Stomach (tissue), 8 donors: ENCODE measurements at regions not wholly inside any gene's neighbourhood (a gene's known extent, or its start where the extent isn't known, plus 50 kb on each side); places are given as distances from the start of the nearest gene placed in this dataset.
A peak's percentile ranks its signal among the peaks of the same experiment; 100 is the strongest.

Experiments
- DNase-seq, 2 donors: peaks; one replicate each; pipeline versions ENCODE4 v3.0.0 to v3.0.0-alpha.2; 2013 to 2019
- H3K27ac ChIP-seq, 5 donors: fragments of 200-600 bp in 4 of 5; sonication (generic) in 4 of 5; one replicate each; pipeline ENCODE4 v1.5.1; 2013 to 2019; ENCODE audit warnings: mild to moderate bottlenecking in 1 of 5, moderate library complexity in 1 of 5
- H3K27me3 ChIP-seq, 3 donors: fragments of 200-600 bp; sonication (generic); one replicate each; pipeline ENCODE4 v1.5.1; 2017 to 2019; ENCODE audit warnings: mixed run types in 1 of 3
- H3K36me3 ChIP-seq, 4 donors: fragments of 200-600 bp; sonication (generic); 1 replicate in 3 of 4; 2 replicates in 1 of 4; pipeline ENCODE4 v1.5.1; 2016 to 2019
- H3K4me1 ChIP-seq, 4 donors: fragments of 200-600 bp; sonication (generic); one replicate each; pipeline ENCODE4 v1.5.1; 2016 to 2019
- H3K4me3 ChIP-seq, 4 donors: fragments of 200-600 bp; sonication (generic) in 3 of 4; one replicate each; pipeline ENCODE4 v1.5.1; 2016 to 2019; ENCODE audit warnings: mild to moderate bottlenecking in 1 of 4
- H3K9me3 ChIP-seq, 4 donors: fragments of 200-600 bp; sonication (generic); one replicate each; pipeline ENCODE4 v1.5.1; 2016 to 2019
- CTCF ChIP-seq, 7 experiments: fragments of 450-650 bp in 4 of 7; fragments of 200-600 bp in 3 of 7; sonication (generic) in 3 of 7; IDR thresholded peaks; one replicate each; pipeline ENCODE4 v1.5.1; 2016 to 2019; ENCODE audit warnings: antibody characterized with exemption in 7 of 7, control low read depth in 2 of 7, mild to moderate bottlenecking in 1 of 7
- EP300 ChIP-seq: sonication (generic); formaldehyde crosslinking; IDR thresholded peaks from one replicate; pipeline ENCODE4 v1.6.1; 2017; ENCODE audit warnings: antibody characterized with exemption
- POLR2A ChIP-seq, 4 donors: fragments of 450-650 bp; IDR thresholded peaks; one replicate each; pipeline ENCODE4 v1.6.1; 2016; ENCODE audit warnings: antibody characterized with exemption in 4 of 4, control low read depth in 2 of 4, mild to moderate bottlenecking in 1 of 4, moderate library complexity in 1 of 4
- POLR2AphosphoS5 ChIP-seq, 3 donors: sonication (generic); formaldehyde crosslinking; IDR thresholded peaks; one replicate each; pipeline ENCODE4 v1.6.1; 2016; ENCODE audit warnings: antibody characterized with exemption in 3 of 3
- WGBS, 5 donors: extraction: QIAGEN DNeasy Blood & Tissue Kit in 3 of 5; methylation state at CpG; one replicate each; pipeline versions ENCODE4 v1.1.5 to v1.1.7; 2013 to 2018; 5-methylcytosine and 5-hydroxymethylcytosine counted together
- intact Hi-C: fragments of 100-400 bp; cut with DNase I; formaldehyde crosslinking; loops from one replicate; pipeline ENCODE4 v1.15.1; 2023; ENCODE audit warnings: low total_unique reads
- donor health status: healthy with polysubstance abuse.
- donor health status: Bipolar disorder and iron deficiency.
- donor health status: healthy.

- H3K4me1 ChIP-seq, result peaks cover 21 to 40% (median 29%) of the 10 kb centered on the region in 4 donors
- DNase-seq, result peak; percentile 60 to 62
- no peak overlapping the region for H3K27ac ChIP-seq
- no peaks in the 10 kb centered on the region for H3K9me3 ChIP-seq
- intact Hi-C loops, result no loop called here
- H3K36me3 ChIP-seq, result no peaks in the 10 kb centered on the region
- H3K4me3 ChIP-seq, result no peak overlapping the region
- 36 to 79% (median 48%) methylated on average over 8 to 11 of the region's 11 CpGs for WGBS, 5 donors
- H3K27me3 ChIP-seq, result no peaks in the 10 kb centered on the region
- TF ChIP-seq CTCF (IDR thresholded peaks at IDR 0.05) (no peak), POLR2AphosphoS5 (IDR thresholded peaks at IDR 0.05) (no peak), EP300 (no peak), POLR2A (IDR thresholded peaks at IDR 0.05) (no peak)
These were observed 73.4 kb downstream of the ZFP36L2 start for GRCh38 chr2:43152741-43153647.

- H3K4me3 ChIP-seq, result no peak overlapping the region
- H3K4me1 ChIP-seq, result peaks cover 14 to 32% (median 21%) of the 10 kb centered on the region in 4 donors
- no peak for DNase-seq
- intact Hi-C loops, result no loop called here
- no peak overlapping the region for H3K27ac ChIP-seq
- no peaks in the 10 kb centered on the region for H3K36me3 ChIP-seq
- TF ChIP-seq POLR2A (IDR thresholded peaks at IDR 0.05) (no peak), EP300 (no peak), CTCF (IDR thresholded peaks at IDR 0.05) (no peak), POLR2AphosphoS5 (IDR thresholded peaks at IDR 0.05) (no peak)
- no peaks in the 10 kb centered on the region for H3K9me3 ChIP-seq
- H3K27me3 ChIP-seq, result no peaks in the 10 kb centered on the region
- WGBS, 5 donors, result 80 to 92% (median 86%) methylated on average over 8 of the region's 8 CpGs
These were observed 74.2 kb downstream of the ZFP36L2 start for GRCh38 chr2:43152186-43152585.

- WGBS, 5 donors, result 69 to 88% (median 79%) methylated on average over 8 to 9 of the region's 9 CpGs
- no peaks in the 10 kb centered on the region for H3K27me3 ChIP-seq
- no peak overlapping the region for H3K4me3 ChIP-seq
- TF ChIP-seq EP300 (no peak), POLR2A (IDR thresholded peaks at IDR 0.05) (no peak), POLR2AphosphoS5 (IDR thresholded peaks at IDR 0.05) (no peak), CTCF (IDR thresholded peaks at IDR 0.05) (no peak)
- intact Hi-C loops, result no loop called here
- H3K9me3 ChIP-seq, result no peaks in the 10 kb centered on the region
- no peaks in the 10 kb centered on the region for H3K36me3 ChIP-seq
- DNase-seq, result no peak
- H3K4me1 ChIP-seq, result peaks cover 9 to 16% (median 14%) of the 10 kb centered on the region in 4 donors
- no peak overlapping the region for H3K27ac ChIP-seq
These were observed 76.8 kb downstream of the ZFP36L2 start for GRCh38 chr2:43149482-43150107.

GRCh38 chr2:43146083-43146482 lies 80.3 kb downstream of the ZFP36L2 start:
- no peaks in the 10 kb centered on the region for H3K36me3 ChIP-seq
- TF ChIP-seq EP300 (no peak), POLR2AphosphoS5 (IDR thresholded peaks at IDR 0.05) (no peak), POLR2A (IDR thresholded peaks at IDR 0.05) (no peak), CTCF (IDR thresholded peaks at IDR 0.05) (no peak)
- intact Hi-C loops, result no loop called here
- no peak overlapping the region for H3K27ac ChIP-seq
- H3K9me3 ChIP-seq, result no peaks in the 10 kb centered on the region
- H3K27me3 ChIP-seq, result no peaks in the 10 kb centered on the region
- peak in 1 of 2 donors; percentile 15 for DNase-seq
- H3K4me3 ChIP-seq, result no peak overlapping the region
- WGBS, 5 donors, result 71 to 92% (median 86%) methylated on average over 5 of the region's 5 CpGs
- peaks cover 0 to 5% (median 0%) of the 10 kb centered on the region in 4 donors for H3K4me1 ChIP-seq
